HG03469 (cell line): ENCODE measurements at regions not wholly inside any gene's neighbourhood (a gene's known extent, or its start where the extent isn't known, plus 50 kb on each side); places are given as distances from the start of the nearest gene placed in this dataset.

ENCODE experiments used
- ATAC-seq: cut with Tn5 transposase; IDR thresholded peaks from one replicate; pipeline ENCODE4 v1.9.1; 2021; ENCODE audit warnings: mild to moderate bottlenecking, moderate library complexity, moderate number of reproducible peaks; ENCODE audit not compliant: unreplicated experiment

DNA sequence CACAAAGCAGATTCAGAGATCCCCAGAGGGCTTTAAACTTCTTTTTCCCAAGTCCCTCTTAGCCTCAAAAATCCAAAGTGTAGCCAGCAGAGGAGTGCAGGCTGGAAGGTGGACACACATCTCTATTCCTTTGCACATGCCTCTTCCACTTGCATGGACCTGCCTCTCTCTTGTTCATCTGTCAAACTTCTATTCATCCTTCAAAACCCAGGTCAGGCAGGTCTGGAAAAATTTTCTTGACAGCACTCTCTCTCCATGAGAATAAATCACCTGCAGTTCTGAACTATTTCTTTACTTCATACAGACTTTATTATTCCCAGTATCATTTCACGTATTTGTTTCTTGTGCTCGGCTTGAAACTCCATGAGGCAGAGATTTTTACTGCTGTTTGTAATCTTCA, 127.5 kb downstream of the SS18 start:
- no peak for ATAC-seq

DNA sequence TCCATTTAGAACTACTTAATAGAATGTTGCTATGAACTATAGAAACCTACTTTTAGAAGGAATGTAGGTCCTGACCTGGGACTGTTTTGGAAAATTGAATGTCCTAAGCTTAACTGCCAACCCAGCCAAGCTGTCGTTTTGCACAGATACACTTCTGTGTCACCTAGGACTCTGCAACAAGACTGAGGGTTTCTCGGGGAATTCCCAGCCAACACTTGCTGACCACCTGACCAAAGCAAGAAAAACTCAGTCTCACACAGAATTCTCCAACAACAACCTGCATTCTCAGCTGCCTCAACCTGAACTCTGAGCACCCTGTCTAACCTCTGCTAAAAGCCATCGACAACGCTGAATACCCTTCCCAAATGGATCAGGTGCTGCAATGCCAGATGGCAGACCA, 128.2 kb downstream of the SS18 start:
- ATAC-seq = no peak

DNA sequence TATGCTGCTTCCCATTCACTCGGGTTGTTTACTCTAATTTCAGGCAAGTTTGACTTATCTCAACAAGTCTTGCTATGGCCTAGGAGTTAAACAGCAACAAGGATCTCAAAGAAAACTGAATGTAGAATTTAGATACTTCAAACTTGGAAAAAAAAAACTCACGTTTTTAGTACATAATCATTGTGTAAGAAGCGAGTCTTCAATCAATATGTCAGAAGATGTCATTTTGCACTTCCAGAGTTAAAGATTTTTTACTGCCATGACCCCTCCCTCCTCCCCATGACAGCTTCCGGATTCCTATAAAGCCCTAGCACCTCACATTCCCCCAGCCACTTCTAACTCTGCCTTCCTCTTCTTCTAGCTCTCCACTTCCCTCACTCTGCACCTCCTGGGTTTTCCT, 133.4 kb downstream of the SS18 start:
- no peak for ATAC-seq

DNA sequence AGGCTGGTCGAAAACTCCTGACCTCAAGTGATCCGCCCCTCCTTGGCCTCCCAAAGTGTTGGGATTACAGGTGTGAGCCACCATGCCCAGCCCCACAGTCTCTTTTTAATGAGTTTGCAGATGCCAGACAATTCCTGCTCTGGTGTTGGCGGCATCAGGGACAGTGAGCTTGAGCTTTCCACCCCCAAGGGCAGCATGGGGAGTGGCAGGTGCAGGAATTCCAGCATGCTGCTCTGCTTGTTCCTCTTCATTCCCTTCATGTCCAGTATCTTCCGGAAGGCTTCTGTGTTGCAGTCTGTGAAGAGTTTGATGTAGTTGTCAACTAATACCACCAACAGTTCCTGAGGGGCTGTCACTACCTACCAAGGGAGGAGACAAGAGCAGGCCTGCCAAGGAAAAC, 137.3 kb downstream of the SS18 start:
- no peak for ATAC-seq

DNA sequence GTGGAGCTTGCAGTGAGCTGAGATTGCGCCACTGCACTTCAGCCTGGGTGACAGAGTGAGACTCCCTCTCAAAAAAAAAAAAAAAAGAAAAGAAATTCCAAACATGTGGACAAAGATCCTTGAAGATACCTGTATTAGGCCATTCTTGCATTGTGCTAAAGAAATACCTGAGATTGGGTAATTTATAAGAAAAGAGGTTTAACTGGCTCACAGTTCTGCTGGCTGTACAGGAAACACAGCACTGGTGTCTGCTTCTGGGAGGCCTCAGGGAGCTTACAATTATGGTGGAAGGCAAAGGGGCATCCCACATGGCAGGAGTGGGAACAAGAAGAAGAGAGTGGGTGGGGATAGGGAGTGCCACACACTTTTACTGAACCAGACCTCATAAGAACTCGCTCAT, 140.1 kb downstream of the SS18 start:
- ATAC-seq = no peak

DNA sequence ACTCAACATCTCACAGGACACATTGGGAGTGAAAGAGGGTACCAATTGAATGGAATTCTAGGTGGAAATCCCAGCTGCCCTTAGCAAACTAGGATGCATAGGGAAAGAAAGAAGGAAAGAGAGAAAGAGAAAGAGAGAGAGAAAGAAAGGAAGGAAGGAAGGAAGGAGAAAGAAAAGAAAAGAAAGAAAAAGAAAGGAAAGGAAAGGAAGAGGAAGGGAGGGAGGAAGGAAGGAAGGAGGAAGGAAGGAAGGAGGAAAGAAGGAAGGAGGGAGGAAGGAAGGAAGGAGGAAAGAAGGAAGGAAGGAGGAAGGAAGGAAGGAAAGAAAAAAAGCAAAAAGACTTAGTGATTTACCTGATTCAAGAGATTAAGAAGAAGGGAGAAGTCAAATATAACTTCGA, 143.9 kb downstream of the SS18 start:
- ATAC-seq = no peak

DNA sequence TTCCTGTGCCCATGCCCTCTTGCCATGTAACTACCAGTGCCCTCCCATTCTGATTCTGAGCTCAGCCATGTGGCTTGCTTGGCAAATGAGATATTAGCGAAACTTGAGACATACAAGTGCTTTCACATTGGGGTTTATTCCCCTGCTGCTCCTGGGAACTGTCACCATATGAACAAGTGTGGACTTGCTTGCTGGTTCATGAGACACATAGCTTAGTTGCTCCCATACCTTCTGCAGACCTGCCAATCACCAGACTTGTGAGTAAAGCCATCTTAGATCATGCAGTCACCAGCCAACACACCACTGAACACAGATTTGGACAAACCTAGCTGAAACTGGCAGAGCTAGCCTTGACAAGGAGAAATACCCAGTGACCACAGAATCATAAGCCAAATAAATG, 155.1 kb downstream of the SS18 start:
- ATAC-seq = no peak

DNA sequence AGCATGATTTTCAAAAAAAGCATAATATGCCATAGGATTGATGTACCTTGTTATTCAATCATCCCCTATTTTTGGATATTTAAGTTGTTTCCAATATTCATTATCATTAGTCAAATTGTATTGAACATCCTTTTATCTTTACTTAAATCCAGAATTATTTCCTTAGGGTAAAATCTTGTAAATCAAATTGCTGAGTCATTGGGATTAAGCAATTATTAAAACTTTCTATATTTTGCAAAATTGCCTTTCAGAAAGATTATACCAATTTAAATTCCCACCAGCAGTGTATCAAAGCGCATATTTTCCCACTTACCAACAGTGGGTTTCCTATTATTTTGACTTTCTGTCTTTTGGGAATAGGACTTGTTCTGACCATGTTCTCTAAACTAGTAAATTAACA, 159.3 kb downstream of the SS18 start:
- ATAC-seq = no peak

DNA sequence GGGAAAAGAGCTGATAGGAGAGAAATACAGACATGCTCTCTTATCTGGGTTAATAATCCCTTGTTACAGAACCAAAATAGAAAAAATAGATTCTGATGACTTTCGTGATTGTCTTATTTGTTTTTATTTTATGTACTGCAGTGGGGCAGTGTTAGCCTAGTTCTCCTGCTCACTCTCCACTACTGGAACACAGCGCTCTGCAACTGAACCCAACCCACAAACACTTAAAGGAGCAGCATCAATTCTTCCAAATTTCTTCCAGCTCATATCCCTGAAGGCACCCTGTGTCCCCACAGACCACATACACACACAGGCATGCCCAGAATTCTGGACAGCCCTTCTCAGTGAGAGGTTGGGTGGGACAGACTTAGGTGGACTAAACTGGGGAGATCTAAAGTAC, 160.6 kb downstream of the SS18 start:
- no peak for ATAC-seq

DNA sequence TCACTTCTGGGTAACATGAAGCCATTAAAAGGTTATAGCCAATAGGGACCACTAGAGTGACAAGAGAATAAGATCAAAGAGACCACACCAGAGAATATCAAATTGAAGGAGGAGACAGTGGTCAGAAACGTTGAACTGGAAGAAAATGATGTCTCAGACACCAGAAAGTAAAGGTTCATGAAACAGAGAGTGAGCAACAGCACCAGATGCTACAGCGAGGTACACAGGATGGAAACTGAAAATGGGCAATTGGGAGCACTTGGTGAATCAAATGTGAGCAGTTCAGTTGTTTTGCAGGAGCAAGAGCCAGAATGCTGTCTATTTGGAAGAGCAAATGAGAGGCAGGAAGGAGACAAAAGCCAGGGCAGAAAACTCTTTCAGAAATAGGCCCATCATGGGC, 162.6 kb downstream of the SS18 start:
- ATAC-seq = no peak

DNA sequence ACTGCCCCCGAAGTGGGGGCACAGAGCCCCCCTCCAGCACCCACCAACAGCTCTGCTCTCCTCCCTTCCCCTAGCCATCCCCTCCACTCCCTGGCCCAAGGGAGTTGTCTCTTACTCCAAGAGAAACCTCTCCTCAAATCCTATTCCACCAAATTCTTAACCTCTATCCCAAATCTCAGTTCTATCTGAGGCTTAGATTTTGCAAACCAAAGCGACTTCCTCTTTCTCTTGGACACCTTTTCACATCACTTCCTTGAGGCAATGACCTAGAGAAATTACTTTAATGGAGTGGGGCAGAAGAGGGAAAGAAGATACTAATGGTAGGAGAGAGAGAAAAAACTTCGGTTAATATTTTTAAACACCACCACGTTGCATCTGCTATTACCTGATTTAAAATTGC, 167.2 kb downstream of the SS18 start:
- no peak for ATAC-seq

DNA sequence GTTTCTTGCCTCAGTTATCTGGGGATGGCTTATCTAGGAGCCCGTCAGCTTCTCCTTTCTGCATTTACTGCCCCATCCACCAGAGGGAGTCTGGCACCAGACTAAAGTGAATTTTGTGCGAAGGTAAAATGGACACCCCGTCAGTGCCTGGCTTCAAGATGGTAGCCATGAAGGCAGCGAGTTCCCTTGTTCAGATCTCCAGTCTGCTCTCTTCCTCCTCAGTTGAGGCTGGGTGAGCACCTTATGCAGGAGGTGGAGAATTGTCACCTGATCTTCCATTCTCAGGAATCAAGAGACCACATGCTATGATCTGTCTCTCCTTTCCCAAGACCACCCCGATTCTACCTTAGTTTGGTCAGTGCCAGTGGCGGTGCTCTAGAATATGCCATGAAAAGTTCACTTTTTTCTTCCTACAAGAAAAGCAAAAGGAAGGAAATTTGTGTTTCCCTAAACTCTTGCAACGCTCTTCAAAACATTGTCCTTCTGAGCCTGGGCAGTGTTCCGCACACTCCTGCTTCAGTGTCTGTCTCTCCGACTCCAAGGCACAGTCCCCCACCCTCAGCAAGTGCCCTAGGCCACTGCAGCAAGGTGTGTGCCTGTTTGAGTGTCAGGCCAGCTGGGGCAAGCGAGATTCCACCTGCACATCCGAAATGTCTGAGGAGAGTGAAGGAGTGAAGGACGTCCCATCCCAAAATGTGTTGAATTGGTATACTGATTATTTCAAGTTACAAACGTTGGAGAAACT, 168.6 kb downstream of the SS18 start:
- peak; percentile 78 for ATAC-seq

DNA sequence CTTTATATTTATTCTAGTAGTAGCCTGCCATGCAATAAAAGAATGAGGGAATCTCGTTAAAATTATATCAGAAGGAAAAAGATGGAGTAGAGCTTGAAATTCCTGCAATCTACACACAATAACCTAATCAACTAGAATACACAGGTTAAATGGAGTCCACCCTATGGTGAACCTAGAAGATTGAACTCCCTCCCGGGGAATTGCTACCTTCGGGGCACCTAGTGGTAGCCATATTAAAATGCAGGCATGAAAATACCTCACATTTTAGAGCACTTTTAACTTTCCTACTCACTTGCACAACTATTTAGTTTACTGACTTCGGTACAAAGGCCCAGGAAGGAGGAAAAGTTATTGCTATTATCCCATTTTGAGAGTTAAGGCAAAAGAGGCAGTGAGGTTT, 174.5 kb downstream of the SS18 start:
- ATAC-seq = no peak

DNA sequence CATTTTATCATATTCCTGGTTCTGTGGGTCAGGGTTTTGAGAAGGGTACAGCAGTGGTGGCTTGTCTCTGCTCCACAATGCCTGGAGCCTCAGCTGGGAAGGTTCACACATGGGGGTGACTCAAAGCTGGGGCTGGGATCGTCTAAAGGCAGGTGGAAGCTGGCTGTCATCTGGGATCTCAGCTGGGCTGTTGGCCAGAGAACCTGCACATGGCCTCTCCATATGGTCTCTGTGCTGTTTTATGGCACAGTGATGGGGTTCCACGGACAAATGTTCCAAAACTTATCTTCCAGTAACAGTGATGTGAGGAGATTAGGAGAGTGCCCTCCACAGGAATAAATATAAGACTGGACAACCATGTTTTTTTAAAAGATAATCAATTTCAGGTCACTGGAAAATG, 191.4 kb downstream of the SS18 start:
- no peak for ATAC-seq

DNA sequence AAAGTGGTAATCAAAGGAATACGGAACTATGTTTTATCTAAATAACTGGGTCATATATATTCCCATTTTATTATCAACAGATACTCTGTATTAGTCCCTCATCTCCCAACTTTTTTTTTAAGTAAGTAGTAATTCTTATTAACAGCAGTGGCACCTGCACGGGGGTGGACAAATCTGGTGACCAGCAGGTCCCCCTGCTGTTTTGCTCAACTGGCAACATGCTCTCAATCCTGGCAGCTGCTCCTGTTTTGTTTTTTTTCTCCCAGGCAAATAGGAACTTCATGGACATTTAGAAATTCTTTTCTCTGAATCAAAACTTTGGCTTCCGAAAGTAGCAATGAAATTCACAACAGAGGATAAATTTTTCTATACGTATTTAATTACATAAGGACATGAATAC, 193.5 kb downstream of the SS18 start:
- ATAC-seq = no peak

DNA sequence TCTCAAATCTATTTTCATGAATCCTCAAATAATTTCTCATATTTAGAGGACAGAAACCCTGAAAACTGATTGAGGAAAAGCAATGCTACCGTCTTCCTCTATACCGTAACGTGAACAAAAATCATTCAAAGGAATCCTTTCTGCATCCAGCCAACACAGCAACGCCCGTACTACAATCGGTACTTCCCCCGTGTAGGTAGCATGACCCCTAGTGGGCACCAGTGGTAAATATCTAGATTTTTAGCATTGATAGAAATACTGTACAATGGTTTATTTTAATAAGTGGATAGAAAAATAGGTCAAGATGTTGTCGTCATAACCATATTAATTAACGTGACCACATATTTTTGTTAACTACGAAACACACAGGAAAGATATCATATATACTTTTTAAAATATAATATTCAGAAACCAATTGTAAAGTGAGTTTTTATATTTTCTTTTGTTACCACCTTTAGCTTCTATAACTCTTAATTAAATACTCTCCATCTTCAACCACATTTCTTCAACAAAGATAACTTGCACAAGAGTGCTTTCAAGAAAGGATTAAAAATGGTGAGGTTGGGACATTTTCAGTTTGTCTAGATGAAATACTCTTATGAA, 194.1 kb downstream of the SS18 start:
- ATAC-seq = no peak

DNA sequence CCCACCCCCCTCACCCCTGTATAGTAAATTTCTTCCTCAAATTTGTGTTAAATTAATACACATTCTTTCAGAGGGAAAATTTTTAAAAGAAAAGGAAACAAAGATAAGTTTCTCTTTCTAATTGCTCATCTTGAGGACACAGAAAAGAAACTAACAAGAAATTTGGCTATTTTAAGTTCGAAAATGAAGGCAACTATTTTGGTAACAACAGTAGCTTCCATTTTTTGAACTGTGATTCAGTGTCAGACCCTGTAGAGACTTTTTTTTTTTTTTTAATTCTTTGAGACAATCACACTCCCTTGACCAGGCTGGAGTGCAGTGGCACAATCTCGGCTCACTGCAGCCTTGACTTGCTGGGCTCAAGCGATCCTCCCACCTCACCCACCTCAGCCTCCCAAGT, 194.9 kb downstream of the SS18 start:
- ATAC-seq = no peak

DNA sequence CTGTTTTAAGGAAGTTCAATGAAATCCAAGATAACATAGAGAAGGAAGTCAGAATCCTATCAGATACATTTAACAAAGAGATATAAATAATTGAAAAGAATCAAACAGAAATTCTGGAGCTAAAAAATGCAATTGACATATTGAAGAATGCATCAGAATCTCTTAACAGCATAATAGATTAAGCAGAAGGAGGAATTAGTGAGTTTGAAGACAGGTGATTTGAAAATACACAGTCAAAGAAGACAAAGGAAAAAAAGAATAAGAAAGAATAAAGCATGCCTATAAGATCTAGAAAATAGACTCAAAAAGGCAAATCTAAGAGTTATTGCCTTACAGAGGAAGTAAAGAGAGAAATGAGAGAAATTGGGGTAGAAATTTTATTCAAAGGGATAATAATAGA, 204.1 kb downstream of the SS18 start:
- no peak for ATAC-seq

DNA sequence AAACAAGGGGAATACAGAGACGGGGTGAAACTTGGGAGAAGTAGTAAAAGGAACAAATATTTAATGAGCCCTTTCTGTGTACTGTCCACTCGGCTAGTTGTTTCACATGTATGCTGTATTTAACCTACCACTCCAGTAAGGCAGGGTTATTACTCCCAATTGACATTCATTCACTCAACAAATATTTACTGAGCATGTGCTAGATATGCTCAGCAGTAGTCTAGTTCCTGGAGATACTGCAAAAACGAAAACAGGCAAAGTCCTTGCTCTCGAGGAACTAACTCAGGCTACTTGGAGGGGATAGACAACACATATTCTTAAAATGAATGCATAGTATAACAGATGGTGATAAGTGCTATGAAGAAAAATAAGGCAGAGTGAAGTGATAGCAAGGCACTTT, 207.3 kb downstream of the SS18 start:
- ATAC-seq = no peak

DNA sequence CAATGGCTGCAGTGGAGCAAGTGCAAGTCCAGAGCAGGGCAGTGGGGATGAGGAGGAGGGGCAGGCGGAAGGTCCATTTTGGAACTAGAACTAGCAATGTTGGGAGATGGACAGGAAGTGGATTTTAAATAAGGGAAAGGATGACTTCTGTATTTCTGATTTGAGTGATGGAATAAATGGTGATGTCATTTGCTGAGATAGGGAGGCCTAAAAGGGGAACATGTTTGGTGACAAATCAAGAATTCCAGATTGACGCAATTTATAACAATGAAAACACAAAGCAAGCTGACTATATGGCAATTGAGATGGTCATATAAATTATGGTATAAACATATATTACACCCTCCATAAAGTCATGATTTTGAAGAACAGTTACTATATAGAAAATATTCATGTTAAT, 209.3 kb downstream of the SS18 start:
- no peak for ATAC-seq

DNA sequence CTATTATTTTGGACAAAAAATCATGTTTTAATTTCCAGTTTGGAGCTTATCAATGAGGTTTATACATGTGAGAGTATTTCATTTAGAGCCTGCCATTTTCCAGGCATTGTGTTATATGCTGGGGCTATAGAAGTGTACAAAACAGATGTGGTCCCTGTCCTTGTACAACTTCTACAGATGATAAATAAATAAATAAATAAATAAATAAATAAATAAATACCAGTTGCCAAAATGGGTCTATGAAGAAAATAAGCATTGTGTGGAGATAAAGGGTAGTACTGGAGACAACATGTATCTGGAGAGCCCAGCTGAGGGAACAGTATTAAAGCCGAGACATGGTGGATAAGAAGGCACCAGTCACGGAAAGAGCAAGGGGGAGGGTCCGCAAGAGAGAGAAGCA, 210.0 kb downstream of the SS18 start:
- no peak for ATAC-seq

DNA sequence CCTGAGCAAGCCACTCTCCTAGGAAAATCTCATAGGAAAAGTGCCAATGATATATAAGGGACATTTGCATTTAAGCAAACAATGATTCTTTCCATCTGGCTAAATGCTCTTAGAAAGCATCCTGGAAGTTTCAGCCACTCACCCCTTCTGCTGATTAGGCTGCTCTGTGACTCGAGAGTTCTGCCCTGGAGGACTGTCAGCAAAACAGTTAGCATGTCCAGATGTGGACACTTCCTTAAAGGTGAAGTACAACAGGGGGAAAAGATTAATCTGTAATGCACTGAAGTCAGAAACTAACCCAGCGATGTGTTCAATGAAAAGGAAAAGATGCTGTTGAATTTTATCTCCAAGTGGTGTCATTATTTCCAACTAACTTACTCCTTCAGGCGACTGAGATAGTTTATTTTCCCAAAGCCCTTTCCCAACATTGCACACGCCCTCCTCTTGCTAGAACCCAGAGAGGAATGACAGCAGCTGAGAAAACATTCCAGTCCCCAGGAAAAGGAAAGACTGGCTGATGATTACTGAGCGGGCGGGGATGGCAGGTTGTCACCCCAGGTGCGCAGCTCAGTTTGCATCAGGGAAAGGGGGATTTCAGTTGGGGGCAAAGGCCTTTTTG, 214.0 kb downstream of the SS18 start:
- no peak for ATAC-seq
